HG03378 (cell line): ENCODE measurements at regions not wholly inside any gene's neighbourhood (a gene's known extent, or its start where the extent isn't known, plus 50 kb on each side); places are given as distances from the start of the nearest gene placed in this dataset.

Source experiments
- ATAC-seq: cut with Tn5 transposase; IDR thresholded peaks from one replicate; pipeline ENCODE4 v1.9.1; 2021; ENCODE audit warnings: mild to moderate bottlenecking, moderate library complexity; ENCODE audit not compliant: unreplicated experiment

- ATAC-seq: no peak
These were observed 58.1 kb downstream of the TUSC7 start for GRCh38 chr3:116767726-116768125.

GRCh38 chr3:116770815-116771450, 61.4 kb downstream of the TUSC7 start:
- peak; percentile 99 for ATAC-seq

GRCh38 chr3:116776880-116777785, 67.6 kb downstream of the TUSC7 start:
- no peak for ATAC-seq

- no peak for ATAC-seq
These were observed 75.6 kb downstream of the TUSC7 start for GRCh38 chr3:116785226-116785625.

- ATAC-seq: no peak
These were observed 93.1 kb downstream of the TUSC7 start for GRCh38 chr3:116802651-116803050.

GRCh38 chr3:116806351-116806750, 96.8 kb downstream of the TUSC7 start:
- no peak for ATAC-seq

- ATAC-seq: no peak
These were observed 99.1 kb downstream of the TUSC7 start for GRCh38 chr3:116808725-116809124.

- no peak for ATAC-seq
These were observed 99.6 kb downstream of the TUSC7 start for GRCh38 chr3:116809208-116809607.

- ATAC-seq: no peak
These were observed 102.2 kb downstream of the TUSC7 start for GRCh38 chr3:116811754-116812153.

- ATAC-seq: no peak
These were observed 103.4 kb downstream of the TUSC7 start for GRCh38 chr3:116812949-116813348.

- ATAC-seq: no peak
These were observed 105.7 kb downstream of the TUSC7 start for GRCh38 chr3:116815321-116815720.

GRCh38 chr3:116815831-116816588, 106.4 kb downstream of the TUSC7 start:
- ATAC-seq: no peak

GRCh38 chr3:116821371-116821770, 111.8 kb downstream of the TUSC7 start:
- ATAC-seq: no peak

- no peak for ATAC-seq
These were observed 114.6 kb downstream of the TUSC7 start for GRCh38 chr3:116824208-116824607.

- ATAC-seq: no peak
These were observed 123.6 kb downstream of the TUSC7 start for GRCh38 chr3:116833202-116833601.

- no peak for ATAC-seq
These were observed 125.2 kb downstream of the TUSC7 start for GRCh38 chr3:116834816-116835215.

- no peak for ATAC-seq
These were observed 126.1 kb downstream of the TUSC7 start for GRCh38 chr3:116835658-116836057.

GRCh38 chr3:116836286-116836685, 126.7 kb downstream of the TUSC7 start:
- ATAC-seq: no peak

- no peak for ATAC-seq
These were observed 127.9 kb downstream of the TUSC7 start for GRCh38 chr3:116837483-116837882.

- no peak for ATAC-seq
These were observed 131.6 kb downstream of the TUSC7 start for GRCh38 chr3:116841003-116841735.
